GM21381 (cell line): ENCODE measurements at regions not wholly inside any gene's neighbourhood (a gene's known extent, or its start where the extent isn't known, plus 50 kb on each side); places are given as distances from the start of the nearest gene placed in this dataset.

ENCODE experiments used
- ATAC-seq: cut with Tn5 transposase; IDR thresholded peaks from one replicate; pipeline ENCODE4 v1.9.1; 2021; ENCODE audit warnings: mild to moderate bottlenecking, moderate library complexity; ENCODE audit not compliant: unreplicated experiment

- no peak for ATAC-seq
Measured at GRCh38 chr11:107151579-107151978, 133.3 kb upstream of the GUCY1A2 start.

GRCh38 chr11:107151158-107151557, 132.9 kb upstream of the GUCY1A2 start:
- no peak for ATAC-seq

- ATAC-seq = no peak
Measured at GRCh38 chr11:107140983-107141382, 122.7 kb upstream of the GUCY1A2 start.

GRCh38 chr11:107139396-107139795, 121.1 kb upstream of the GUCY1A2 start:
- ATAC-seq = no peak

- ATAC-seq = no peak
Measured at GRCh38 chr11:107136892-107137291, 118.6 kb upstream of the GUCY1A2 start.

GRCh38 chr11:107131756-107132155, 113.5 kb upstream of the GUCY1A2 start:
- ATAC-seq = no peak

- no peak for ATAC-seq
Measured at GRCh38 chr11:107123022-107123421, 104.7 kb upstream of the GUCY1A2 start.

GRCh38 chr11:107118025-107118720, 99.9 kb upstream of the GUCY1A2 start:
- no peak for ATAC-seq

- no peak for ATAC-seq
Measured at GRCh38 chr11:107116358-107116757, 98.1 kb upstream of the GUCY1A2 start.

GRCh38 chr11:107102692-107103477, 84.6 kb upstream of the GUCY1A2 start:
- no peak for ATAC-seq

- ATAC-seq = no peak
Measured at GRCh38 chr11:107092667-107093066, 74.4 kb upstream of the GUCY1A2 start.

GRCh38 chr11:107078375-107078774, 60.1 kb upstream of the GUCY1A2 start:
- no peak for ATAC-seq

- no peak for ATAC-seq
Measured at GRCh38 chr11:107076832-107077231, 58.6 kb upstream of the GUCY1A2 start.

- no peak for ATAC-seq
Measured at GRCh38 chr11:107071129-107071528, 52.9 kb upstream of the GUCY1A2 start.
